PC-3 (cell line): ENCODE measurements at regions not wholly inside any gene's neighbourhood (a gene's known extent, or its start where the extent isn't known, plus 50 kb on each side); places are given as distances from the start of the nearest gene placed in this dataset.

Source experiments
- ATAC-seq: fragments of 200-7000 bp; cut with Tn5 transposase; 2 replicates; pipeline ENCODE4 v1.9.1; 2020; ENCODE audit warnings: mild to moderate bottlenecking, moderate library complexity
- BruUV-seq: library from RNA; stranded (reverse); fragments of 400-500 nt; replicated peaks from 2 replicates; lab custom pipeline; 2021; lab: Mats Ljungman, UMichigan
- CTCF ChIA-PET: fragments of 300-600 bp; sonication (Branson Sonifier 250); formaldehyde crosslinking; loops from one replicate; lab custom pipeline; 2022; ENCODE audit warnings: antibody characterized with exemption; lab: Charles Lee
- POLR2A ChIA-PET: fragments of 300-600 bp; sonication (Branson Sonifier 250); formaldehyde crosslinking; loops from one replicate; lab custom pipeline; 2022; ENCODE audit warnings: antibody characterized with exemption; ENCODE audit not compliant: unreplicated experiment; lab: Charles Lee
- DNase-seq: peaks from one replicate; pipeline ENCODE4 v3.0.0-alpha.2; 2015
- H2AFZ ChIP-seq: fragments of 300-600 bp; sonication (generic); 2 replicates; pipeline ENCODE4 v1.6.0; 2016; ENCODE audit warnings: antibody characterized with exemption, low read length
- H3F3A ChIP-seq: fragments of 300-600 bp; sonication (generic); one replicate; pipeline ENCODE4 v1.6.0; 2017; ENCODE audit warnings: antibody characterized with exemption, low read length, control low read depth, mild to moderate bottlenecking; ENCODE audit not compliant: unreplicated experiment
- H3K27ac ChIP-seq: fragments of 300-600 bp; sonication (generic); 2 replicates; pipeline ENCODE4 v1.5.1; 2016; ENCODE audit warnings: mild to moderate bottlenecking, low read length
- H3K27me3 ChIP-seq: fragments of 300-600 bp; sonication (generic); 2 replicates; pipeline ENCODE4 v1.6.1; 2016; ENCODE audit warnings: low read length, mixed read lengths
- H3K36me3 ChIP-seq: fragments of 300-600 bp; sonication (generic); 2 replicates; pipeline ENCODE4 v1.6.1; 2016; ENCODE audit warnings: low read depth, mixed run types, low read length, mixed read lengths
- H3K4me1 ChIP-seq: fragments of 300-600 bp; sonication (generic); 2 replicates; pipeline ENCODE4 v1.5.1; 2016; ENCODE audit warnings: low read length; ENCODE audit not compliant: insufficient read depth
- H3K4me2 ChIP-seq: fragments of 300-600 bp; sonication (generic); 2 replicates; pipeline ENCODE4 v1.6.0; 2016; ENCODE audit warnings: low read length
- H3K4me3 ChIP-seq: fragments of 300-600 bp; sonication (generic); 2 replicates; pipeline ENCODE4 v1.5.1; 2016; ENCODE audit warnings: mild to moderate bottlenecking, low read length, mixed read lengths
- H3K79me2 ChIP-seq: fragments of 300-600 bp; sonication (generic); 2 replicates; pipeline ENCODE4 v1.6.1; 2017; ENCODE audit warnings: low read length, mixed read lengths
- H3K9ac ChIP-seq: fragments of 300-600 bp; sonication (generic); 2 replicates; pipeline ENCODE4 v1.6.0; 2016; ENCODE audit warnings: mild to moderate bottlenecking, low read length
- H3K9me2 ChIP-seq: fragments of 300-600 bp; sonication (generic); replicated peaks from 2 replicates; pipeline ENCODE4 v1.6.1; 2016; ENCODE audit warnings: mixed run types, low read length, mixed read lengths
- H3K9me3 ChIP-seq: fragments of 300-600 bp; sonication (generic); 2 replicates; pipeline ENCODE4 v1.6.1; 2016; ENCODE audit warnings: low read length, mixed read lengths
- H4K20me1 ChIP-seq: fragments of 300-600 bp; sonication (generic); 2 replicates; pipeline ENCODE4 v1.6.1; 2016; ENCODE audit warnings: low read length, mixed read lengths
- CTCF ChIP-seq: fragments of 300-600 bp; sonication (generic); conservative IDR thresholded peaks from 2 replicates; pipeline ENCODE4 v1.5.1; 2017; ENCODE audit warnings: antibody characterized with exemption, low read depth, mild to moderate bottlenecking, low read length
- EZH2 ChIP-seq: fragments of 300-600 bp; sonication (generic); IDR thresholded peaks from one replicate; pipeline ENCODE4 v1.6.1; 2017; ENCODE audit warnings: antibody characterized with exemption, mild to moderate bottlenecking, low read length; ENCODE audit not compliant: unreplicated experiment
- EZH2phosphoT487 ChIP-seq: fragments of 300-600 bp; sonication (generic); IDR thresholded peaks from 2 replicates; pipeline ENCODE4 v1.6.1; 2018; ENCODE audit warnings: mild to moderate bottlenecking, antibody characterized with exemption, low read length, borderline replicate concordance
- intact Hi-C: fragments of 100-400 bp; cut with micrococcal nuclease; formaldehyde crosslinking; loops from 2 replicates; pipeline ENCODE4 v1.9.0; 2023

- Histone ChIP-seq H3K9ac (no peak overlapping the region), H3K27me3 (0 out of 2 replicates have a peak, but pooled peaks cover 3% of the 10 kb centered on the region), H3K9me2 (no peaks in the 10 kb centered on the region), H3K4me2 (no peak overlapping the region), H3K4me3 (no peak overlapping the region), H3K27ac (no peak overlapping the region), H3K4me1 (peaks cover 15% of the 10 kb centered on the region), H3K79me2 (no peaks in the 10 kb centered on the region), H2AFZ (no peak overlapping the region), H3K36me3 (no peaks in the 10 kb centered on the region), H3F3A (no peaks in the 10 kb centered on the region), H3K9me3 (no peaks in the 10 kb centered on the region), H4K20me1 (no peaks in the 10 kb centered on the region)
- no peak for ATAC-seq
- no peak for TF ChIP-seq CTCF
- no peak for TF ChIP-seq EZH2
- no peak for TF ChIP-seq EZH2phosphoT487
- ChIA-PET CTCF (interaction anchor here (0.9 kb wide), 1 partner anchor 28 kb away, joined by 4 read pairs; no protein-coding TSS in a partner anchor), POLR2A (no interaction called here)
- BruUV-seq = no TSS peak
- no peak for DNase-seq
- intact Hi-C loops = no loop called here
These were observed 68.3 kb upstream of the FAM110C start for GRCh38 chr2:114616-115015.

GRCh38 chr2:109998-110397, 63.7 kb upstream of the FAM110C start:
- no TSS peak for BruUV-seq
- Histone ChIP-seq H3K27ac (peak overlapping the region; percentile 4; the same call in 1 of the 2 replicates), H3K4me1 (peaks cover 27% of the 10 kb centered on the region), H4K20me1 (no peaks in the 10 kb centered on the region), H3K27me3 (no peaks in the 10 kb centered on the region), H3K4me3 (no peak overlapping the region), H3F3A (no peaks in the 10 kb centered on the region), H3K9me2 (no peaks in the 10 kb centered on the region), H3K9ac (no peak overlapping the region), H3K36me3 (no peaks in the 10 kb centered on the region), H3K79me2 (no peaks in the 10 kb centered on the region), H3K4me2 (peak overlapping the region; percentile 25), H3K9me3 (peaks cover 9% of the 10 kb centered on the region; the same call in 1 of the 2 replicates), H2AFZ (no peak overlapping the region)
- intact Hi-C loops = no loop called here
- CTCF ChIA-PET = interaction anchor here (1.1 kb wide), 1 partner anchor 32 kb away, joined by 3 read pairs; no protein-coding TSS in a partner anchor
- ATAC-seq = no peak
- TF ChIP-seq EZH2 (no peak), CTCF (no peak), EZH2phosphoT487 (no peak)
- POLR2A ChIA-PET = no interaction called here
- DNase-seq = no peak

DNA sequence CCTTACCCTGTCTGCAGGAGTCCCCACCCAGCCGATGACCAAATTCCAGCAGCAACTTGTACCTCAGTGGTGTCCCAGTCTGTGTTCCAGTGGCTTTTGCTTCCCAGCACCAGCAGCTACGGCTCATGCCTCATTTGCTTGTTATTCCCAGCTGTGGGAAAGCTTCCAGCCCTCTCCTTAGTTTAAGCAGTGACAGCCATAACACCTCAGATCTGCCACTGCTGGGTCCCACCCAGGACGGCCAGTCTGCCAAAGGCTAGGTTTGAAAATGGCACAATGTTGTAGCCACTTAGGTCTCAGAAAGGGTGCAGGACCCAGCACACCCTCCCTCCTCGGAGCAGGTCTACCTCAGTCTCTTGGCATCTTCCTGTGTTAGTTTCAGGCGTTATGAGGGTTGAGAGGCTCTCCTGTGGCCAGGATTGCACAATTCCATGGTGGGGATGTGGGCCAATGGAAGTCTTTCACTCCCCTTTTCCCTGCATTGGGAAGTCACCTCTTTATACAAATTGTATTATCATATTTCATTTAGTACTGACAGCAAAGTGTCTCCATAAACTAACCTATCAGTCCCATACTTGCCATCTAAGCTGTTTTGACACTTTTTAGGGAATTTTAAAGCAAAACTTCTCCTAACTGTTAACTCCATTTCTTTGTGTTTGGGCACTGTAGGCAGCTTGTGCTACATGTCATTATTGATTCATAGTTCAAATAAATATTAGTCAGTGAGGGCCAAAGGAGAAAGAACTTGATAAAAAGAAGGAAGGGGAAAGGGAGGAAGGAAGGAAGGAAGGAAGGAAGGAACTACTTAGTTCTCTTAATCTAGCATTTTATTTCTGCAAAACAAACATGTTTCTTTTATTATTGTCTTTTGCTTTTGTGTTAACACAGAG, 62.9 kb upstream of the FAM110C start:
- intact Hi-C loops = no loop called here
- Histone ChIP-seq H3K4me1 (peaks cover 27% of the 10 kb centered on the region), H3K9ac (no peak overlapping the region), H2AFZ (no peak overlapping the region), H3K27me3 (no peaks in the 10 kb centered on the region), H3K79me2 (no peaks in the 10 kb centered on the region), H3K27ac (peak overlapping the region; percentile 9; the same call in 1 of the 2 replicates), H3K9me3 (peaks cover 9% of the 10 kb centered on the region; the same call in 1 of the 2 replicates), H3K9me2 (no peaks in the 10 kb centered on the region), H3K36me3 (no peaks in the 10 kb centered on the region), H3K4me3 (no peak overlapping the region), H3K4me2 (peak overlapping the region; percentile 25), H4K20me1 (no peaks in the 10 kb centered on the region), H3F3A (no peaks in the 10 kb centered on the region)
- no TSS peak for BruUV-seq
- TF ChIP-seq EZH2phosphoT487 (no peak), EZH2 (no peak), CTCF (no peak)
- ChIA-PET CTCF (interaction anchor here (1.1 kb wide), 1 partner anchor 33 kb away, joined by 3 read pairs; no protein-coding TSS in a partner anchor), POLR2A (no interaction called here)
- DNase-seq = peak; percentile 55
- ATAC-seq = peak; percentile 77
